ENCODE measurements at regions not wholly inside any gene's neighbourhood (a gene's known extent, or its start where the extent isn't known, plus 50 kb on each side); places are given as distances from the start of the nearest gene placed in this dataset.

DNA sequence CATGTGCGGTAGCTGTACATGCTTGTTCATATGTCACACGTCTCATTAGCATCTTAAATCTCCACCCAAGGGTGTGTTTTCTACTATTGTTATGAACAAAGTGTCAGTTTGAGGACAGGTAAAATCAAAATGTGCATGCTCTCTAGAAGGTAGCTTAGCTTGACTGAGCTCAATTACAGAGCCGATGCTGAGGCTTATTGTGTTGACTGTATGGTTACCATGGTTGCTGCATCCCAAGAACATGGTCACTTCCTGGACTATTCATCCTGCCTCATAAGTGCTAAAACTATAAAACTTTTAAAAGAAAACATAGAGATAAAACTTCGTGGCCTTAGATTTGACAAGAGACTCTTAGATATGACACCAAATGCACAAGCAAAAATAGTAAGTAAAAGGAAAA lies 426.1 kb upstream of the CTNND2 start (continued):
- TF ChIP-seq, protein P1, sequence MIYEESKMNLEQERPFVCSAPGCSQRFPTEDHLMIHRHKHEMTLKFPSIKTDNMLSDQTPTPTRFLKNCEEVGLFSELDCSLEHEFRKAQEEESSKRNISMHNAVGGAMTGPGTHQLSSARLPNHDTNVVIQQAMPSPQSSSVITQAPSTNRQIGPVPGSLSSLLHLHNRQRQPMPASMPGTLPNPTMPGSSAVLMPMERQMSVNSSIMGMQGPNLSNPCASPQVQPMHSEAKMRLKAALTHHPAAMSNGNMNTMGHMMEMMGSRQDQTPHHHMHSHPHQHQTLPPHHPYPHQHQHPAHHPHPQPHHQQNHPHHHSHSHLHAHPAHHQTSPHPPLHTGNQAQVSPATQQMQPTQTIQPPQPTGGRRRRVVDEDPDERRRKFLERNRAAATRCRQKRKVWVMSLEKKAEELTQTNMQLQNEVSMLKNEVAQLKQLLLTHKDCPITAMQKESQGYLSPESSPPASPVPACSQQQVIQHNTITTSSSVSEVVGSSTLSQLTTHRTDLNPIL (CRISPR knock-in tag; IDR thresholded peaks at IDR 0.05; ENCODE audit: low read depth), result no peak
- TF ChIP-seq ESRRG (CRISPR knock-in tag; IDR thresholded peaks at IDR 0.05) (no peak), ISL1 (CRISPR knock-in tag; IDR thresholded peaks at IDR 0.05) (no peak), TCF4 (CRISPR knock-in tag; IDR thresholded peaks at IDR 0.05; ENCODE audit: borderline replicate concordance) (no peak), TOX (CRISPR knock-in tag; IDR thresholded peaks at IDR 0.05; ENCODE audit: borderline replicate concordance) (no peak), OSR1 (CRISPR knock-in tag; IDR thresholded peaks at IDR 0.05) (no peak), BACH2 (CRISPR knock-in tag; IDR thresholded peaks at IDR 0.05; ENCODE audit: borderline replicate concordance) (no peak), CSDC2 (CRISPR knock-in tag; IDR thresholded peaks at IDR 0.05) (no peak)
- TF ChIP-seq, protein P2, sequence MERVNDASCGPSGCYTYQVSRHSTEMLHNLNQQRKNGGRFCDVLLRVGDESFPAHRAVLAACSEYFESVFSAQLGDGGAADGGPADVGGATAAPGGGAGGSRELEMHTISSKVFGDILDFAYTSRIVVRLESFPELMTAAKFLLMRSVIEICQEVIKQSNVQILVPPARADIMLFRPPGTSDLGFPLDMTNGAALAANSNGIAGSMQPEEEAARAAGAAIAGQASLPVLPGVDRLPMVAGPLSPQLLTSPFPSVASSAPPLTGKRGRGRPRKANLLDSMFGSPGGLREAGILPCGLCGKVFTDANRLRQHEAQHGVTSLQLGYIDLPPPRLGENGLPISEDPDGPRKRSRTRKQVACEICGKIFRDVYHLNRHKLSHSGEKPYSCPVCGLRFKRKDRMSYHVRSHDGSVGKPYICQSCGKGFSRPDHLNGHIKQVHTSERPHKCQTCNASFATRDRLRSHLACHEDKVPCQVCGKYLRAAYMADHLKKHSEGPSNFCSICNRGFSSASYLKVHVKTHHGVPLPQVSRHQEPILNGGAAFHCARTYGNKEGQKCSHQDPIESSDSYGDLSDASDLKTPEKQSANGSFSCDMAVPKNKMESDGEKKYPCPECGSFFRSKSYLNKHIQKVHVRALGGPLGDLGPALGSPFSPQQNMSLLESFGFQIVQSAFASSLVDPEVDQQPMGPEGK (CRISPR knock-in tag; IDR thresholded peaks at IDR 0.05; ENCODE audit: borderline replicate concordance), result no peak
- TF ChIP-seq, protein P3, sequence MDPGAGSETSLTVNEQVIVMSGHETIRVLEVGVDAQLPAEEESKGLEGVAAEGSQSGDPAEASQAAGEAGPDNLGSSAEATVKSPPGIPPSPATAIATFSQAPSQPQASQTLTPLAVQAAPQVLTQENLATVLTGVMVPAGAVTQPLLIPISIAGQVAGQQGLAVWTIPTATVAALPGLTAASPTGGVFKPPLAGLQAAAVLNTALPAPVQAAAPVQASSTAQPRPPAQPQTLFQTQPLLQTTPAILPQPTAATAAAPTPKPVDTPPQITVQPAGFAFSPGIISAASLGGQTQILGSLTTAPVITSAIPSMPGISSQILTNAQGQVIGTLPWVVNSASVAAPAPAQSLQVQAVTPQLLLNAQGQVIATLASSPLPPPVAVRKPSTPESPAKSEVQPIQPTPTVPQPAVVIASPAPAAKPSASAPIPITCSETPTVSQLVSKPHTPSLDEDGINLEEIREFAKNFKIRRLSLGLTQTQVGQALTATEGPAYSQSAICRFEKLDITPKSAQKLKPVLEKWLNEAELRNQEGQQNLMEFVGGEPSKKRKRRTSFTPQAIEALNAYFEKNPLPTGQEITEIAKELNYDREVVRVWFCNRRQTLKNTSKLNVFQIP (CRISPR knock-in tag; IDR thresholded peaks at IDR 0.05; ENCODE audit: borderline replicate concordance, low read depth), result no peak

DNA sequence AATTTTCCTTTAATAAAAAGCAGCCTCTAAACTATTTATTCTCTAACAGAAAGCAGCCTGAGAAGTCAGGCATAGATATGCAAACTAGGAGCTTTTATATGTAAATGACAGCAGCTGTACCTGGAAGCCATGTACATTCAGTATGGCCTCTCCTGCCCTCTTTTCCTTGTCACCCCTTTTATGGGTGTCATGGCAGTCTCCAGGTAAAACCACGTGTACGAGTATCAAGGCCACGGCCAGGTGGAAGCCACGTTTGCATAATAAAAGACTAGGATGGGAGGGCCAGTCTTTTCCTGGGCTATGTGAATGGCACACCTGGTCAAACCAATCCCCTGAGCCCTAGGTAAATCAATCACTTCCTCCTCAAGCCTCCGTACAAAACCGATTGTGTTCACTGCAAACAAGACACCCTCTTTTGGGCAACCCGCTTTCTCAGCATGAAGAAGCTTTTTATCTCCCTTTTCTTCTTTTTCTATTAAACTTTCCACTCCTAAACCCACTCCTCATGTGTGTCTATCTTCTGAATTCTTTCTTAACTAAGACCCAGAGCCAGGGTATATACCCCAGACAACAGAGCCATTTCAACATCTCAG lies 419.5 kb upstream of the CTNND2 start:
- TF ChIP-seq ZNF70 (CRISPR knock-in tag; IDR thresholded peaks at IDR 0.05), result no peak
- TF ChIP-seq, protein P4, sequence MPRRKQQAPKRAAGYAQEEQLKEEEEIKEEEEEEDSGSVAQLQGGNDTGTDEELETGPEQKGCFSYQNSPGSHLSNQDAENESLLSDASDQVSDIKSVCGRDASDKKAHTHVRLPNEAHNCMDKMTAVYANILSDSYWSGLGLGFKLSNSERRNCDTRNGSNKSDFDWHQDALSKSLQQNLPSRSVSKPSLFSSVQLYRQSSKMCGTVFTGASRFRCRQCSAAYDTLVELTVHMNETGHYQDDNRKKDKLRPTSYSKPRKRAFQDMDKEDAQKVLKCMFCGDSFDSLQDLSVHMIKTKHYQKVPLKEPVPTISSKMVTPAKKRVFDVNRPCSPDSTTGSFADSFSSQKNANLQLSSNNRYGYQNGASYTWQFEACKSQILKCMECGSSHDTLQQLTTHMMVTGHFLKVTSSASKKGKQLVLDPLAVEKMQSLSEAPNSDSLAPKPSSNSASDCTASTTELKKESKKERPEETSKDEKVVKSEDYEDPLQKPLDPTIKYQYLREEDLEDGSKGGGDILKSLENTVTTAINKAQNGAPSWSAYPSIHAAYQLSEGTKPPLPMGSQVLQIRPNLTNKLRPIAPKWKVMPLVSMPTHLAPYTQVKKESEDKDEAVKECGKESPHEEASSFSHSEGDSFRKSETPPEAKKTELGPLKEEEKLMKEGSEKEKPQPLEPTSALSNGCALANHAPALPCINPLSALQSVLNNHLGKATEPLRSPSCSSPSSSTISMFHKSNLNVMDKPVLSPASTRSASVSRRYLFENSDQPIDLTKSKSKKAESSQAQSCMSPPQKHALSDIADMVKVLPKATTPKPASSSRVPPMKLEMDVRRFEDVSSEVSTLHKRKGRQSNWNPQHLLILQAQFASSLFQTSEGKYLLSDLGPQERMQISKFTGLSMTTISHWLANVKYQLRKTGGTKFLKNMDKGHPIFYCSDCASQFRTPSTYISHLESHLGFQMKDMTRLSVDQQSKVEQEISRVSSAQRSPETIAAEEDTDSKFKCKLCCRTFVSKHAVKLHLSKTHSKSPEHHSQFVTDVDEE (CRISPR knock-in tag; IDR thresholded peaks at IDR 0.05), result no peak
- no peak for TF ChIP-seq SNAI2 (CRISPR knock-in tag; IDR thresholded peaks at IDR 0.05)
- TF ChIP-seq, protein P5, sequence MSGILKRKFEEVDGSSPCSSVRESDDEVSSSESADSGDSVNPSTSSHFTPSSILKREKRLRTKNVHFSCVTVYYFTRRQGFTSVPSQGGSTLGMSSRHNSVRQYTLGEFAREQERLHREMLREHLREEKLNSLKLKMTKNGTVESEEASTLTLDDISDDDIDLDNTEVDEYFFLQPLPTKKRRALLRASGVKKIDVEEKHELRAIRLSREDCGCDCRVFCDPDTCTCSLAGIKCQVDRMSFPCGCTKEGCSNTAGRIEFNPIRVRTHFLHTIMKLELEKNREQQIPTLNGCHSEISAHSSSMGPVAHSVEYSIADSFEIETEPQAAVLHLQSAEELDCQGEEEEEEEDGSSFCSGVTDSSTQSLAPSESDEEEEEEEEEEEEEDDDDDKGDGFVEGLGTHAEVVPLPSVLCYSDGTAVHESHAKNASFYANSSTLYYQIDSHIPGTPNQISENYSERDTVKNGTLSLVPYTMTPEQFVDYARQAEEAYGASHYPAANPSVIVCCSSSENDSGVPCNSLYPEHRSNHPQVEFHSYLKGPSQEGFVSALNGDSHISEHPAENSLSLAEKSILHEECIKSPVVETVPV (CRISPR knock-in tag; IDR thresholded peaks at IDR 0.05), result no peak
- TF ChIP-seq CSDC2 (CRISPR knock-in tag; IDR thresholded peaks at IDR 0.05), result no peak
- TF ChIP-seq RARB (CRISPR knock-in tag; IDR thresholded peaks at IDR 0.05), result no peak
- no peak for TF ChIP-seq BACH2 (CRISPR knock-in tag; IDR thresholded peaks at IDR 0.05; ENCODE audit: borderline replicate concordance)
- TF ChIP-seq, protein P3 (CRISPR knock-in tag; IDR thresholded peaks at IDR 0.05; ENCODE audit: borderline replicate concordance, low read depth), result no peak
- TF ChIP-seq, protein P2 (CRISPR knock-in tag; IDR thresholded peaks at IDR 0.05; ENCODE audit: borderline replicate concordance), result no peak
- no peak for TF ChIP-seq OSR1 (CRISPR knock-in tag; IDR thresholded peaks at IDR 0.05)
- TF ChIP-seq, protein P1 (CRISPR knock-in tag; IDR thresholded peaks at IDR 0.05; ENCODE audit: low read depth), result no peak
- TF ChIP-seq GLIS3 (CRISPR knock-in tag; IDR thresholded peaks at IDR 0.05), result no peak
- TF ChIP-seq ZNF565 (CRISPR knock-in tag; conservative IDR thresholded peaks at IDR 0.05; ENCODE audit: low read depth), result no peak
- no peak for TF ChIP-seq TOX (CRISPR knock-in tag; IDR thresholded peaks at IDR 0.05; ENCODE audit: borderline replicate concordance)
- no peak for TF ChIP-seq ARNTL (CRISPR knock-in tag; IDR thresholded peaks at IDR 0.05; ENCODE audit: borderline replicate concordance, low read depth)
- TF ChIP-seq ESRRG (CRISPR knock-in tag; IDR thresholded peaks at IDR 0.05), result no peak
- ATAC-seq, result no peak

Data from SK-N-SH treated with all-trans-retinoic acid at 6 μM for 48 hours (cell line).